ENCODE measurements at regions not wholly inside any gene's neighbourhood (a gene's known extent, or its start where the extent isn't known, plus 50 kb on each side); places are given as distances from the start of the nearest gene placed in this dataset.

GRCh38 chr16:65895486-65895885 is 471.0 kb upstream of the CDH5 start:
- no peak for DNase-seq

- DNase-seq, result no peak
Observed at GRCh38 chr16:65890203-65890602, 476.3 kb upstream of the CDH5 start.

GRCh38 chr16:65889533-65889966 is 476.9 kb upstream of the CDH5 start:
- DNase-seq, result no peak

GRCh38 chr16:65888201-65888600 is 478.3 kb upstream of the CDH5 start:
- no peak for DNase-seq

GRCh38 chr16:65884018-65884417 is 482.5 kb upstream of the CDH5 start:
- no peak for DNase-seq

- no peak for DNase-seq
Observed at GRCh38 chr16:65878347-65878746, 488.1 kb upstream of the CDH5 start.

DNA sequence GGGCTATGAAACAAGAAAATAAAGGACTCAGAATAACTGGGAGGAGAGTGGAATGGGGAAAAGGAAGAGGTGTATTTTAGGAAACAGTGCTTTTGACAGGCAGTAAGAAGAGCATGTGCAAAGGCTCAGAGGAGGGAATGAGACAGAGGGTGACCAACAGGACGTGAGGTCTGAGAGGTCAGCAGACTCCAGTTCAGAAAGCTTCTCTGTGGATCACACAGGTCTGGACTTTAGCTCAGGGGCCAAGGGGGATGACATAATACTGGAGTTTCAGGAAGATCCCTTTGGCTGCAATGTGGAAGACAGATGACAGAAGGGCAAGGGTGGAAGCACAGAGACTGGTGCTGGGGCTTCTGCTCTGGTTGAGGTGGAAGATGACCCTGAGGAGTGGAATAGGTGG is 489.9 kb upstream of the CDH5 start:
- no peak for DNase-seq

DNA sequence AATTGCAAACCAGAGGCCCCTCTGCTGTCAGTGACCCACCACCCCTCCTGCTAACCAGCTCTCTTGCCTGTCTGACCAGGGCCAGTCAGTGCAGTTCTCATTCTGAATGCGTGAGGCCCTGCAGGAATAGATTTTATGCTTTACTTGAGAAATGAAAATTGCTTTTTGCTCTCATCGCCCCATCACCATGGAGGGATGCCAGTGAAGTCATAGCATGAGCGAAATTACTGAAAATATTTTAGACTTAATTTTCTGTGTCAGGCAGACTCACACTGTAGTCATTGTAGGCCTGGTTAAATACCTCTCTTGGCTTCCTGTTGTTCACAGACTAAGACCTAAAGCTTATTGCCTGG is 490.5 kb upstream of the CDH5 start:
- DNase-seq, result no peak

DNA sequence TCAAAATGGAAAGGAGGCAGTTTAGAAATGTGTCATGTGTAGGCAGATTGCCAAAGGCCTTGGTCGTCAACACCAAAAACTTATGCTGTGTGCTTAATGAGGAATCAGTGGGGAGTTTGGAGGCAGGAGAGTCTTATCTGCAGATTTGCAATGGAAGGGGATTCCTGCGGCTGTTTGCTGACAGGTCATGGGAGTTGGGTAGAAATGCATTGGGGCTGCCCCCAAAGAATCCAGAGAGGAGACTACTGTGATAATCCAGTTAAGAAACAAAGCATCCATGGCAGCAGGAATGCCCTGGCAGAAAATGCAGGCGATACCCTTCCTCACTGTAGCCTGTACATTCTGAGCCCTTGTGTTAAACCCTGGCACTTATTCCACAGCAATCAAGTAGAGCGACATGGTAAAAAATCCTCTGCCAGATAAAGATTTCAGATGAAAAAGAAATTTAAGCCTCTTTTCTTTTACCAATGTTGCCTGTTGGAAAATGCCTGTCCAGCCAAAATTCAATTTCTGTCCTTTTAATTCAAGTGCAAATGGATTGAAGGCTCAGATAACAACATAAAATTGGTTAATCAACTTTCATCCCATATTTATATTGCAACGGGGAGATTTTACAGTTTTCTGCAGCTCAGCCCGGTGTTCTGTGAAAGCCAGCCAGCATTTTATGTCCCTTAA is 491.0 kb upstream of the CDH5 start:
- DNase-seq, result no peak

DNA sequence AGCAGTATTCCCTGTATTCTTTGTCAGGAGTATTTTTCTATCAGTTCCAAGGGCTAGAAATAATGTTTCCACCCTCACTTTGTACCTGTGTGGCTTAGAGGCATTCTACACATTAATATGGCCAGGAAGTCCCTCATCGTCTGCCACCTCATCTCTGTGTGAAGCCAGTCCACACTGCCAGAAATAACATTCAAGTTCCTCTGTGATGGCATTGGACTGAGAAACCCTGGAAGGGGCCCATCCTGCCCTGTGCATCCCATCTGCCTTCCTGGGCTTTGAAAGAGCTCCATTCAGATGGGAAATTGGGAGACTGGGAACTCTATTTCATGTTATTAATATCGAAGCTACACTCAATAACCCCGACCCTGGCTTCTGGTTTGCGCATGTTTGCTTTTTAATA is 497.2 kb upstream of the CDH5 start:
- no peak for DNase-seq

GRCh38 chr16:65867276-65867960 is 499.1 kb upstream of the CDH5 start:
- DNase-seq, result no peak

GRCh38 chr16:65863236-65863635 is 503.3 kb upstream of the CDH5 start:
- DNase-seq, result no peak

DNA sequence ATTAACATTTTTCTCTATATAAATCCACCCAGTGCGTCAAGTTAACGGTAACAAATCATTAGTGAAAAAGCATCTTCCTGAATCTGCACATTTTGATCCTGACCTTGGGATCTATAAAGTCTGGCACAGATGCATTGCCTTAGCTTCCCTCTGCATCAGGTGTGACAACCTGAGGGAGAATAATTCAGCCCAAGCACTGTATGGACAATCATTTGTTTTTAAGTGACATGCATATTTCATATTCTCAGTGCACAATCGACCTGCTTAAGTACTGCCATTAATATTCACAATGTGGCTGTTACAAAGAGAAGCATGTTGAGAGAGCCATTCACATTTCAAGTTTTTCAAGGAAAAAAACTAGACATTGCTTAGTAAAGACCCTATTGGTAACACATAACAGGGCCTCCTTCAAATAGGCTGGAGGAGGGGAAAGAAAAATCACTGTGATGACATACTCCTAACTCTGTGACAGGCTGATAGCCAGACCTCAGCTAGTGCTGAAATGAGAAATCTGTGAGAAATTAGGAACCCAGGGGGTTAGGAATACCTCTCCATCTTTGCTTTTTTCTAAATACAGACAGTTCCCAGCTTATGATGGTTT is 505.3 kb upstream of the CDH5 start:
- no peak for DNase-seq

DNA sequence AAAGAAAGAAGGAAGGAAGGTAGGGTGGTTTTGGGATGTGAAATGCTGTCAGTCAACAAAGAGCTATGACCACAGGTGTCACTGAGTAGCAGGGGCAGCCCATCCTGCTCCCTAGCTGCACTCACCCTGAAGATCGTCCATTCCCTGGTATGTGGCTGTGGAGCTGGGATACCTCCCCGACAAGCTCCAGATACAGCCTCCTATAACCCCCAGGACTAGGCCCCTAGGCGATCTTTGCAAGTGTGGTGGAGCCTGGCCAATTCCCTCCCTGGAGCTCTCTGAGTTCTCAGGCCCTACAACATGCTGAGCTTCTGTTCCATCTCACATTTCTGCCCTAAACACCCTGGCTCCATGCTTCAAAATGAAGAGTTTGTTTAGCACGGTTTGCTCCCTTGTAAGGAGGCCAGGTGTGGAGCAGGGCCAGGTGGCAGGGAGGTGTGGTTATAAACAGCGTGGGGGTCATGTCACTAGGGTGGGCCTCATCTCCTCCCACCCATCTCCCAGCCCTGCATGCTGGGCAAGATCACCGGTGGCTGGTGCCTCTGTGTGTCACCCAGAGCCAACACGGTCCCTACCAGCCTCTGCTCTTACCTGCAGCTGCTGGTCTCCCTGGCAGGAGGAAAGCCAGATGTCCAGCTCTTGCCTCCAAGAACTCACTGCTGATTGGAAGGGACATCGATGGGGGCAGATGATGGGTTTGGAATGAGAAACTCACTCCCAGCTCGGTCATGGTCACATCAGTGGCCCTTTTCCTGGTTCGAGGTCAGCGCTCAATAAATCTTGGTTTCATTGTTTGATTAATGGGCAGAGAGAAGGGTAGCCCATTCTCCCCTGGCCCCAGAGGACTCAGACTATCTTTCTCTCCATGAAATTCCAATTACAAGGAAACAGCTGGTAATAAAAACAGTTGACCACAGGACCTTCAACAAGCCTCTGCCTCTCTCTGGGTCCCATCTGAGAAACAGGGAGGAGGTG is 511.0 kb upstream of the CDH5 start:
- DNase-seq, result no peak

- DNase-seq, result no peak
Observed at GRCh38 chr16:65846210-65846602, 520.3 kb upstream of the CDH5 start.

GRCh38 chr16:65845466-65846209 is 520.9 kb upstream of the CDH5 start:
- DNase-seq, result no peak

GRCh38 chr16:65843941-65844340 is 522.5 kb upstream of the CDH5 start:
- DNase-seq, result no peak

DNA sequence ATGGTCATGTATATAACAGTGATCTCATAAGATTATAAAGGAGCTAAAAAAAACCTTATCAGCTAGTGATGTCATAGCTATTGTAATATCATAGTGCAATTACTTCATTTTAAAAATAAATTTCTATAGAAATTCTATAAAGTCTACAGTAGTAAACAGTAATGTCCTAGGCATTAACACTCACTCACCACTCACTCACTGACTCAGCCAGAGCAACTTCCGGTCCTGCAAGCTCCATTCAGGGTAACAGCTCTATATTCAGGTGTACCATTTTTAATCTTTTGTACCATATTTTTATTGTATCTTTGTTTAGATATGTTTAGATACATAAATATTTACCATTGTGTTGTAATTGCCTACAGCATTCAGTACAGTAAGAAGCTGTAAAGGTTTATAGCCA is 524.4 kb upstream of the CDH5 start:
- no peak for DNase-seq

DNA sequence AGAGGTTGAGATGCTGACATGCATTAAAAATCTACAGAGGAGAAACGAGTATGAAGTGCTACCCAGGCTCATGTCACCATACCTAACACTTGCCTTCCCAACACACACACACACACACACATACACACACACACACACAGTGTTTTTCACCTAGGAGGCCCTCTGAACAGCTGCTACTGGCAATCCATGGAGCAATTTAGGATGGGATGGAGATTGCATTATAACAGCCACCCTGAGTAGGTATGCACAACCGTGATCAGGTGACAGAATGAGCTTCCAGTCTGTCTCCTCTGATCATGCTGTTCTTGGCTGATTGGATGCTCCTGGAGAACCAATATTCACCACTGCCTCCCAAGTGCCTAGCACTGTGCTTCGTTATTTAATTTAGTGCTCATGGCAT is 528.5 kb upstream of the CDH5 start:
- no peak for DNase-seq

- no peak for DNase-seq
Observed at GRCh38 chr16:65837464-65837863, 529.0 kb upstream of the CDH5 start.

DNA sequence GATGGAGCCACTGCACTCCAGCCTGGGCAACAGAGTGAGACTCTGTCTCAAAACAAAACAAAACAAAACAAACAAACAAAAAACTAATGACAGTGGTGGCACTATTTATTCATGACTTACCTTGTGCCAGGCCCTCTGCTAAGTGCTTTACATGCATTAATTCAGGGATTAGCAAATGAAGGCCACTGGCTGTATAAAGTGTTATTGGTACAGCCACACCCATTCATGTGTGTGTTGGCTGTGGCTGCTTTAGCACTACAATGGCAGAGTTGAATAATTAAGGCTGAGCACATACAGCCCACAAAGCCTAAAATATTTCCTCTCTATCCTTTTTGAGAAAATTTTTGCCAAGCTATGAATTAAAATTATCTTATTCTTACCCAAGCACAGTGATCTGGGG is 531.8 kb upstream of the CDH5 start:
- no peak for DNase-seq
